PC-9 (cell line): ENCODE measurements at regions not wholly inside any gene's neighbourhood (a gene's known extent, or its start where the extent isn't known, plus 50 kb on each side); places are given as distances from the start of the nearest gene placed in this dataset.

ENCODE experiments used
- BruUV-seq: library from RNA; stranded (reverse); fragments of 400-500 nt; replicated peaks from 2 replicates; lab custom pipeline; 2021; lab: Mats Ljungman, UMichigan
- CTCF ChIA-PET: fragments of 300-600 bp; sonication (Branson Sonifier 250); formaldehyde crosslinking; loops from one replicate; lab custom pipeline; 2022; ENCODE audit warnings: antibody characterized with exemption; lab: Charles Lee
- POLR2A ChIA-PET: fragments of 300-600 bp; sonication (Branson Sonifier 250); formaldehyde crosslinking; loops from one replicate; lab custom pipeline; 2022; ENCODE audit warnings: antibody characterized with exemption; ENCODE audit not compliant: unreplicated experiment; lab: Charles Lee
- DNase-seq, 2 experiments: peaks; one replicate each; pipeline versions ENCODE4 v3.0.0 to v3.0.0-alpha.2; 2015 to 2022; ENCODE audit warnings: mixed read lengths in 1 of 2
- H2AFZ ChIP-seq: fragments of 200-600 bp; sonication (generic); 2 replicates; pipeline ENCODE4 v1.8.1; 2017; ENCODE audit warnings: antibody characterized with exemption
- H3F3A ChIP-seq: fragments of 200-600 bp; sonication (generic); 2 replicates; pipeline ENCODE4 v1.8.1; 2017; ENCODE audit warnings: antibody characterized with exemption, mild to moderate bottlenecking, low read depth; ENCODE audit not compliant: insufficient read depth
- H3K27ac ChIP-seq: fragments of 200-600 bp; sonication (generic); 2 replicates; pipeline ENCODE4 v1.6.1; 2016; ENCODE audit warnings: mixed run types
- H3K27me3 ChIP-seq: fragments of 200-600 bp; sonication (generic); 2 replicates; pipeline ENCODE4 v1.6.1; 2016; ENCODE audit warnings: low read depth, mixed run types; ENCODE audit not compliant: insufficient read depth
- H3K36me3 ChIP-seq: fragments of 200-600 bp; sonication (generic); 2 replicates; pipeline ENCODE4 v1.6.1; 2016; ENCODE audit warnings: low read depth, mixed run types
- H3K4me1 ChIP-seq: fragments of 200-600 bp; sonication (generic); replicated peaks from 2 replicates; pipeline ENCODE4 v1.6.1; 2016; ENCODE audit warnings: mixed run types; ENCODE audit not compliant: insufficient read depth
- H3K4me2 ChIP-seq: fragments of 200-600 bp; sonication (generic); 2 replicates; pipeline ENCODE4 v1.6.1; 2017; ENCODE audit warnings: mixed run types
- H3K4me3 ChIP-seq: fragments of 200-600 bp; sonication (generic); 2 replicates; pipeline ENCODE4 v1.6.1; 2016; ENCODE audit warnings: mixed run types
- H3K79me2 ChIP-seq: fragments of 200-600 bp; sonication (generic); 2 replicates; pipeline ENCODE4 v1.6.1; 2017; ENCODE audit warnings: low read depth, mixed run types
- H3K9me2 ChIP-seq: fragments of 200-600 bp; sonication (generic); 2 replicates; pipeline ENCODE4 v1.8.1; 2017; ENCODE audit warnings: mild to moderate bottlenecking; ENCODE audit not compliant: insufficient read depth
- H3K9me3 ChIP-seq: fragments of 200-600 bp; sonication (generic); 2 replicates; pipeline ENCODE4 v1.8.1; 2016; ENCODE audit warnings: low read depth; ENCODE audit not compliant: insufficient read depth
- H4K20me1 ChIP-seq: fragments of 200-600 bp; sonication (generic); 2 replicates; pipeline ENCODE4 v1.8.1; 2017; ENCODE audit not compliant: insufficient read depth
- CTCF ChIP-seq: fragments of 200-600 bp; sonication (generic); conservative IDR thresholded peaks from 2 replicates; pipeline ENCODE4 v1.6.1; 2017; ENCODE audit warnings: mixed run types, antibody characterized with exemption, mild to moderate bottlenecking, moderate library complexity
- EZH2 ChIP-seq: fragments of 200-600 bp; sonication (generic); IDR thresholded peaks from 2 replicates; pipeline ENCODE4 v1.8.0; 2017; ENCODE audit warnings: antibody characterized with exemption, low read depth
- intact Hi-C: fragments of 100-400 bp; cut with micrococcal nuclease; formaldehyde crosslinking; loops from one replicate; pipeline ENCODE4 v1.10.0; 2022; ENCODE audit not compliant: unreplicated experiment

GRCh38 chr21:27756191-27756590 lies 789.3 kb upstream of the ADAMTS5 start:
- intact Hi-C loops = loop anchor here (5.0 kb wide), 1 partner anchor 291 kb away; no protein-coding TSS in a partner anchor
- Histone ChIP-seq H2AFZ (no peak overlapping the region), H4K20me1 (no peaks in the 10 kb centered on the region), H3K27me3 (no peaks in the 10 kb centered on the region), H3F3A (no peaks in the 10 kb centered on the region), H3K4me2 (no peak overlapping the region), H3K4me3 (no peak overlapping the region), H3K9me3 (no peaks in the 10 kb centered on the region), H3K9me2 (no peaks in the 10 kb centered on the region), H3K4me1 (no peaks in the 10 kb centered on the region), H3K36me3 (no peaks in the 10 kb centered on the region), H3K79me2 (no peaks in the 10 kb centered on the region), H3K27ac (no peak overlapping the region)
- DNase-seq = no peak
- CTCF ChIA-PET = interaction anchor here (0.6 kb wide), 1 partner anchor 1487 kb away, joined by 3 read pairs; no protein-coding TSS in a partner anchor
- no TSS peak for BruUV-seq
- TF ChIP-seq CTCF (no peak), EZH2 (no peak)
- POLR2A ChIA-PET = no interaction called here

GRCh38 chr21:27743971-27744564 lies 777.2 kb upstream of the ADAMTS5 start:
- Histone ChIP-seq H3K36me3 (no peaks in the 10 kb centered on the region), H3K9me2 (no peaks in the 10 kb centered on the region), H3K4me2 (no peak overlapping the region), H3K27me3 (no peaks in the 10 kb centered on the region), H3K79me2 (no peaks in the 10 kb centered on the region), H2AFZ (no peak overlapping the region), H3K4me1 (no peaks in the 10 kb centered on the region), H3K4me3 (no peak overlapping the region), H3K27ac (no peak overlapping the region), H3F3A (no peaks in the 10 kb centered on the region), H4K20me1 (no peaks in the 10 kb centered on the region), H3K9me3 (no peaks in the 10 kb centered on the region)
- BruUV-seq = no TSS peak
- POLR2A ChIA-PET = no interaction called here
- CTCF ChIA-PET = no interaction called here
- intact Hi-C loops = no loop called here
- TF ChIP-seq CTCF (no peak), EZH2 (no peak)
- DNase-seq = no peak

- ChIA-PET POLR2A (no interaction called here), CTCF (no interaction called here)
- TF ChIP-seq CTCF = no peak
- no peak for DNase-seq
- H3K9me3 ChIP-seq = no peaks in the 10 kb centered on the region
- no peaks in the 10 kb centered on the region for H3F3A ChIP-seq
- no peaks in the 10 kb centered on the region for H3K36me3 ChIP-seq
- no peaks in the 10 kb centered on the region for H3K4me1 ChIP-seq
- H3K27me3 ChIP-seq = no peaks in the 10 kb centered on the region
- no peak overlapping the region for H3K27ac ChIP-seq
- H2AFZ ChIP-seq = no peak overlapping the region
- intact Hi-C loops = no loop called here
- H4K20me1 ChIP-seq = no peaks in the 10 kb centered on the region
- BruUV-seq = no TSS peak
- H3K9me2 ChIP-seq = no peaks in the 10 kb centered on the region
- no peak overlapping the region for H3K4me3 ChIP-seq
- H3K4me2 ChIP-seq = no peak overlapping the region
- no peaks in the 10 kb centered on the region for H3K79me2 ChIP-seq
These were observed 774.8 kb upstream of the ADAMTS5 start for GRCh38 chr21:27741736-27742135.
